22Rv1 (cell line): ENCODE measurements at regions not wholly inside any gene's neighbourhood (a gene's known extent, or its start where the extent isn't known, plus 50 kb on each side); places are given as distances from the start of the nearest gene placed in this dataset.

Experiments used
- H3K27ac ChIP-seq: fragments of 450-650 bp; 2 replicates; pipeline ENCODE4 v1.5.1; 2017
- CTCF ChIP-seq: fragments of 450-650 bp; IDR thresholded peaks from 2 replicates; pipeline ENCODE4 v1.5.1; 2017; ENCODE audit warnings: mild to moderate bottlenecking
- ZFX ChIP-seq: fragments of 450-650 bp; IDR thresholded peaks from 2 replicates; pipeline ENCODE4 v1.6.1; 2017; ENCODE audit warnings: antibody characterized with exemption, borderline replicate concordance

- TF ChIP-seq CTCF (no peak), ZFX (no peak)
- H3K27ac ChIP-seq, result no peak overlapping the region
Measured at GRCh38 chr13:79799059-79799867, 318.3 kb downstream of the NDFIP2 start.

GRCh38 chr13:79796136-79796535 lies 315.2 kb downstream of the NDFIP2 start:
- no peak for TF ChIP-seq CTCF
- TF ChIP-seq ZFX, result no peak
- no peak overlapping the region for H3K27ac ChIP-seq

- TF ChIP-seq CTCF, result no peak
- TF ChIP-seq ZFX, result no peak
Measured at GRCh38 chr13:79794931-79795330, 314.0 kb downstream of the NDFIP2 start.

GRCh38 chr13:79792716-79793115 lies 311.8 kb downstream of the NDFIP2 start:
- no peak overlapping the region for H3K27ac ChIP-seq
- TF ChIP-seq CTCF (no peak), ZFX (no peak)

More at GRCh38 chr13:79794931-79795330, 314.0 kb downstream of the NDFIP2 start:
- H3K27ac ChIP-seq, result no peak overlapping the region

GRCh38 chr13:79791471-79792042 lies 310.6 kb downstream of the NDFIP2 start:
- TF ChIP-seq ZFX (no peak), CTCF (no peak)
- no peak overlapping the region for H3K27ac ChIP-seq

GRCh38 chr13:79786176-79786575 lies 305.2 kb downstream of the NDFIP2 start:
- TF ChIP-seq ZFX, result no peak
- no peak overlapping the region for H3K27ac ChIP-seq

GRCh38 chr13:79782541-79783205 lies 301.7 kb downstream of the NDFIP2 start:
- peak overlapping the region; percentile 61 for H3K27ac ChIP-seq
- TF ChIP-seq ZFX (no peak), CTCF (no peak)
